ENCODE measurements at regions not wholly inside any gene's neighbourhood (a gene's known extent, or its start where the extent isn't known, plus 50 kb on each side); places are given as distances from the start of the nearest gene placed in this dataset.

DNA sequence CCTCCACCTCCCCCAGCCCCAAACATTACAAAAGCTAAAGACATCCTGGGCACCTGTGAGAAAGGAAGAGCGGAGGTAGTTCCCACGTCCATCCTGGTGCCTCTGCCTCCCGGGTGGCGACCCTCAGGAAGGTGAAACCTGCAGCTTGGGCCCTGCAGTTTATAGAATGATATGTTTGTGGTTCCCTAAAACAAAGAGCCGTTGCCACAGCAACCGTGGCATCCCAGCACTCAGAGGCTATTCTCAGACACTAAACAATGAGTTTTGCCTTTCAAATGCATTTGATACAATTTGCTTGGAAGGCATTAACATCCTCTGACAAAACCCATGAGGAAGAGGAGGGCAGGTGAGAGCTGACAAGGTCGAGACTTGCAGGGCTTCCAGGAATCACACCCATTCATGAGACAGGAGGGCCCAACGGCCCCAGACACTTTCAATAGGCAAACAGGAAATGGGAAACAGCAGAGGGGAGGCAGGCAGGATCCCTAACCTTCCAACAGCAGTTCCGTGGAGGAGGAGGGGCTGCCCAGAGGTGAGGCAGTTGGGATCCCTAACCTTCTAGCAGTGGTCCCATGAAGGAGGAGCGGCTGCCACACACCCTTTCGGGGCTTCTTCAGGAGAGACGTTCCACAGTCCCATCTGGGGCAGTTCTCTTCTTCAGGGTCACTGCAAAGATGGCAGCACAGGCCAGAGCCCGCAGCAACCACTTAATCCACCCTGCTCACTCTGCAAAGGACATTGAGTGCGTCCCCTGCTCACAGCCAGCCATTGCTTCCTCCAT is 379.2 kb downstream of the SHANK2 start:
- TF ChIP-seq GATA1 (IDR thresholded peaks at IDR 0.05; ENCODE audit: low read depth, low read length) (no peak), POLR2A (IDR thresholded peaks at IDR 0.05; ENCODE audit: low read length) (no peak)
- no peak for DNase-seq

DNA sequence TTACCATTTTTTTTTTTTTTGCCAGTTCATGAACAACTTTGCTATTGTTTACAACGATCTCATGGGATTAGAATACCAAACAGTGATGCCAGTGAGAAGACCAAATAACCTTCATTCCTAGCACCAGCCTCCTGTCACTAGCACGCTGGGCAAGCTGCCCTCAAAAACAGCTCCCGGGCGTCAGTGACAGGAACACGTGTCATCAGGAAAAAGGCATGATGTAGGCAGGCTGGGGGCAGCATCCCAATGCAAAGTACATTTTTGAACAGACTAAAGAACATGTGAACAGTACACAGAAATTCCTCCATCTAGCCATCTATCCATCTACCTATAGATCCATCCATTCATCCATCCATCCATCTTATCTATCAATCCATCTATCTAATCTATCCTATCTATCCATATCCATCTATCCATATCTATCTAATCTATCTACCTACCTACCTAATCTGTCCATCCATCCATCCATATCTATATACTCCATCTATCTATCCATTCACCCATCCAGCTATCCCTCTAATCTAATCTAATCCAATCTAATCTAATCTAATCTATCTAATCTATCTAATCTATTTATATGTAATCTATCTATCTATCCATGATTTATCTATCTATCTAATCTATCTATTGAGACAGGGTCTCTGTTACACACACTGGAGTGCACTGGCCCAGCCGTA is 378.5 kb downstream of the SHANK2 start:
- TF ChIP-seq POLR2A (IDR thresholded peaks at IDR 0.05; ENCODE audit: low read length), result no peak
- no peak for TF ChIP-seq GATA1 (IDR thresholded peaks at IDR 0.05; ENCODE audit: low read depth, low read length)

DNA sequence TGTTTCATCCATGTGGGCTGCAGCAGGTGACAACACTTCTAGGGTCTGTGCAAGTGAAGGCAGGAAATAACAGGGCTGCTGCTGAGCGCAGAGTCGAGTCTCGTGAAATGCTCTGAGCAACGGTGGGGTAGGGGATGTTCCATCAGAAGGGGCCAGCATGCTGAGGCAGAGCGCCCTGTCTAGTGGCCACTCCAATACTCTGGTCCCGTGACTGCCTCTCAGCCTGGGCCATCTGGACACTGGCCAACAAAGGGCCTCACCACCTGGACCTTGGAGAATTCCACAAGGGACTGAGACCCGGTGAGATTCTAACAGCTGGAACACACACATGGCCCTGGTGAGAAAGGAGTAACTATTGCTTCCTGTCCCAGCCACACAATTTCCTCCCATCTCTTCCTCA is 375.7 kb downstream of the SHANK2 start:
- no peak for TF ChIP-seq POLR2A (IDR thresholded peaks at IDR 0.05; ENCODE audit: low read length)
- no peak for TF ChIP-seq GATA1 (IDR thresholded peaks at IDR 0.05; ENCODE audit: low read depth, low read length)
- DNase-seq, result no peak

More for the DNA sequence above, 378.5 kb downstream of the SHANK2 start:
- DNase-seq, result peak in 1 of 2 experiments; percentile 19

GRCh38 chr11:70877151-70877550 is 375.2 kb downstream of the SHANK2 start:
- no peak for DNase-seq

GRCh38 chr11:70878366-70878765 is 374.0 kb downstream of the SHANK2 start:
- TF ChIP-seq GATA1 (IDR thresholded peaks at IDR 0.05; ENCODE audit: low read depth, low read length) (no peak), POLR2A (IDR thresholded peaks at IDR 0.05; ENCODE audit: low read length) (no peak)
- no peak for DNase-seq

More at GRCh38 chr11:70877151-70877550, 375.2 kb downstream of the SHANK2 start:
- TF ChIP-seq POLR2A (IDR thresholded peaks at IDR 0.05; ENCODE audit: low read length), result no peak
- no peak for TF ChIP-seq GATA1 (IDR thresholded peaks at IDR 0.05; ENCODE audit: low read depth, low read length)

DNA sequence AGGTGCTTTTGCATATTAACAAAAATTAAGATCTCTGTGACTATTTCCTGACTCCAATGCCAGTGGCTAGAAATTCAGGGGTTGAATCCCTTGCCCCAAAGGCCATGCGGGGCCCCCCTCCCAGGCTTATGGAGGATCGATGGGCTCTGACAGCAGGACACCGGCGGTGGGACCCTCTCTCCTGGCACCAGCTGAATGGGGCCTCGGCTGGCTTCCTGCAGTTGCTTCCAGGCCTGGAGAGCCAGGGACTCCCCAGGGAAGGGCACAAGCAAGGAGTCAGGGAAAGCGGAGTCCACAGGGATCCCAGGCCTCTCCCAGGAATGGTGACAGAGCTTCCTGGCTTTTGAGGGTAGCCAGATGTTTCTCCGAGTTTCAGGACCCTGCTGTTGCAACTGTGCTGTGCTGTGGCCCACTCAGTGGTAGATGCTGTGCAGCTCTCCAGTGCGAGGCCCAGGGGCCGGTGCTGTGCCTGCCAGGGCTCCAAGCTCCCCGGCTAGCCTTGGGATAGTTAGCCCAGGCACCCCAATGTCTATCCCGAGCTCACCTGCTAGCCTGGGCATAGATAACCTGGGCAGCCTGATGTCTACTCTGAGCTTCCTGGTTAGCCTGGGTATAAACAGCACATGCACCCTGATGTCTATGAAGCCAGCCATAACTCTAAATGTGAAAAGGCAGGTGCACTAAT is 372.6 kb downstream of the SHANK2 start:
- DNase-seq, result no peak
- TF ChIP-seq GATA1 (IDR thresholded peaks at IDR 0.05; ENCODE audit: low read depth, low read length) (no peak), POLR2A (IDR thresholded peaks at IDR 0.05; ENCODE audit: low read length) (no peak)

DNA sequence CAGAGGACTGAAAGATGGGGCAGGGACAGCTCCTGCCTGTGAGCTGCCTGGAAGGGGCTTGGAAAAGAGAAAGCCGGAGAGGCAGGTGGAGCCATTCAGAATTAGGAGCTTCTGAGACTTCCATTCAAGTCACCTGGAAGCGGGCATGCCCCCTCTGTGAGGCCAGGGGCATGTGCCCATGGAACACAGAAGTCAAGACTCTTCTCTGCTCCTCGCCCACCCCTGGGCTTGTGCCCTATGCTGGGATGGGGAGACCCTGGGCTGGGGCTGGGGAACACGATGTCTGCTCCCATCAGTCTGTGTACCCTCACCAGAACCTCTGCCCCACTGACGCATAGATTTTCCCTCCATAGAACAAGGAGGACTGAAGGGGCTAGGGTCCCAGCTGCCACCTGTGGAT is 372.0 kb downstream of the SHANK2 start:
- no peak for DNase-seq
- TF ChIP-seq POLR2A (IDR thresholded peaks at IDR 0.05; ENCODE audit: low read length), result no peak
- TF ChIP-seq GATA1 (IDR thresholded peaks at IDR 0.05; ENCODE audit: low read depth, low read length), result no peak

GRCh38 chr11:70881948-70882715 is 370.2 kb downstream of the SHANK2 start:
- DNase-seq, result no peak
- no peak for TF ChIP-seq GATA1 (IDR thresholded peaks at IDR 0.05; ENCODE audit: low read depth, low read length)
- no peak for TF ChIP-seq POLR2A (IDR thresholded peaks at IDR 0.05; ENCODE audit: low read length)

- TF ChIP-seq POLR2A (IDR thresholded peaks at IDR 0.05; ENCODE audit: low read length) (no peak), GATA1 (IDR thresholded peaks at IDR 0.05; ENCODE audit: low read depth, low read length) (no peak)
- no peak for DNase-seq
These were observed 369.7 kb downstream of the SHANK2 start for GRCh38 chr11:70882716-70883085.

DNA sequence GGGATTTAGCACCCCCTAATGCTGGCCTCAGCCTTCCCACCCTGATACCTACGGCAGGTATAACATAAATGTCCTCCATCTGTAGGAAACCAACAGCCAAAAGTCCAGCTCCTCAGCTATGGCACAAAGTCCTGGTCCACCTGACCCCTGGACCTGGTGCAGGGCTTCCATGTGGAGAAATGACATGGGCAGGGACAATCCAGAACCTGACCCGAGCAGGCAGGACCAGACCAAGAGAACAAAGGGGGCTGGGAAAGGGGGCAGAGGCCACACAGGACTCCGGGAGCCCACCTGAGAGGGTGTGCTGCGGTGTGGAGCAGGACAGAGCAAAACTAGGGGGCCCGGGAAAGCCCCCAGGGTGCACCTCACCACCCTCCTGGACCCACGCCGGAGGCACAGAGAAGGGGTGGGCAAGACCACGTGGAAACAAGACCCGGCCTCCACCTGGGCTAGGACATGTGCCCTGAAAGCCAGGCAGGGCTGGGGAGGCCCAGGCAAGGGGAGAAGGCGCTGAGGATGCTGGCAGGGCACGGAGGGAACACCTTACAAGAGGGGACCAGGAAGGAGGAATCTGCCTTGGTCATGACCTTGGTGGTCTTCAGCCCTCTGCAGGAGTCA is 368.9 kb downstream of the SHANK2 start:
- TF ChIP-seq GATA1 (IDR thresholded peaks at IDR 0.05; ENCODE audit: low read depth, low read length) (no peak), POLR2A (IDR thresholded peaks at IDR 0.05; ENCODE audit: low read length) (no peak)
- no peak for DNase-seq

- TF ChIP-seq GATA1 (IDR thresholded peaks at IDR 0.05; ENCODE audit: low read depth, low read length) (no peak), POLR2A (IDR thresholded peaks at IDR 0.05; ENCODE audit: low read length) (no peak)
- DNase-seq, result no peak
These were observed 368.3 kb downstream of the SHANK2 start for GRCh38 chr11:70883973-70884623.

- no peak for DNase-seq
- no peak for TF ChIP-seq GATA1 (IDR thresholded peaks at IDR 0.05; ENCODE audit: low read depth, low read length)
- no peak for TF ChIP-seq POLR2A (IDR thresholded peaks at IDR 0.05; ENCODE audit: low read length)
These were observed 366.8 kb downstream of the SHANK2 start for GRCh38 chr11:70885281-70886231.

Data from erythroblast (primary cell).